ENCODE measurements at regions not wholly inside any gene's neighbourhood (a gene's known extent, or its start where the extent isn't known, plus 50 kb on each side); places are given as distances from the start of the nearest gene placed in this dataset.
"Not testable (repeated sequence)": the region's sequence is repeated elsewhere in the genome, so short reads cannot be mapped to it uniquely, and the experiment has no call there.

DNA sequence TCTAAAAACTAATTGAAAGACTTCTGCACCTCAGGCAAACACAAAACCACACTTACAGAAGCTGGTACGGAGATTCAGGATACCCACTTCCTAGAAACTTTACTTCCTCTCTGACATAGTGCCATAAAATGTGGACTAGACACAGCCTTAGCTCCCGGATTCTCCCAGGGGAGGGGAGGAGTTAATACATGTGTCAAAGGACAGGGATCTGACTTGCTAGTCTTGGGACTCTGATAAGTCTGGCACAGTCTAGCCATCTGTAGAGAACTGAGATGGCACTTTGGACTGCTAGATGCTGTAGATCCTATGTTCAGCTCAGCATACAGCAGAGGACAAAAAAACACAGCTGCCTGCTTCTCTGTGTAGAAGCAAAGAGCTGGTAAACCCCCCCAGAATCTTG, 769.8 kb upstream of the MIR17HG start:
- DNase-seq (no peak), ATAC-seq (ENCODE audit: low read depth in 2 of 2) (no peak)
- Histone ChIP-seq H3K27me3 (ENCODE audit: control insufficient read depth, insufficient read depth, low read length) (no peaks in the 10 kb centered on the region), H3K4me1 (ENCODE audit: control insufficient read depth, insufficient read depth, low read length, poor library complexity, severe bottlenecking) (no peaks in the 10 kb centered on the region), H3K27ac (ENCODE audit: insufficient read depth, low read length, poor library complexity, severe bottlenecking) (no peak overlapping the region), H3K36me3 (ENCODE audit: control insufficient read depth, insufficient read depth, low read length) (no peaks in the 10 kb centered on the region), H3K4me3 (ENCODE audit: low read depth, low read length) (no peak overlapping the region), H3K9me3 (ENCODE audit: control insufficient read depth in 2 of 2, low read length in 2 of 2) (no peaks in the 10 kb centered on the region)
- Mint-ChIP-seq H3K9me3 (peaks cover 2 to 37% (median 9%) of the 10 kb centered on the region in 7 donors), H3K27me3 (no peaks in the 10 kb centered on the region), H3K4me1 (no peaks in the 10 kb centered on the region), H3K36me3 (no peaks in the 10 kb centered on the region), H3K27ac (no peak overlapping the region), H3K4me3 (no peak overlapping the region)

DNA sequence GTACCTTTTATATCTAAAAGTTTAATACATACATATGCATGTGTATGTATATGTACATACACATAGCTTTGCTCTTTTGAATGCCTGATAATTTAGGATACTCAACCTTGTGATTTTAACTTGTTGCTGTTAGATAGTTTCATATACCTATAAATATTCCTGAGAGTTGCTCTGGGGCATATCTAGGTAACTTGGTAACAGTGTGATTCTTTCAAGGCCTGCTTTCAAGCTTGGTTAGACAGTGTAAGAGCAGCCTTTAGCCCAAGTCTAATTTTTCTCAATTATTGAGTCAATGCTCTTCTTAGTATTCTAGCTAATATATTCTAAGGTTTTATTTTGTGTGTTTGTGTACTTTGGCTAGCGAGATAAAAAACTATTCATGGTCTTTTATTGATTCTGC, 762.1 kb upstream of the MIR17HG start:
- no peak for ATAC-seq (ENCODE audit: low read depth in 2 of 2)

DNA sequence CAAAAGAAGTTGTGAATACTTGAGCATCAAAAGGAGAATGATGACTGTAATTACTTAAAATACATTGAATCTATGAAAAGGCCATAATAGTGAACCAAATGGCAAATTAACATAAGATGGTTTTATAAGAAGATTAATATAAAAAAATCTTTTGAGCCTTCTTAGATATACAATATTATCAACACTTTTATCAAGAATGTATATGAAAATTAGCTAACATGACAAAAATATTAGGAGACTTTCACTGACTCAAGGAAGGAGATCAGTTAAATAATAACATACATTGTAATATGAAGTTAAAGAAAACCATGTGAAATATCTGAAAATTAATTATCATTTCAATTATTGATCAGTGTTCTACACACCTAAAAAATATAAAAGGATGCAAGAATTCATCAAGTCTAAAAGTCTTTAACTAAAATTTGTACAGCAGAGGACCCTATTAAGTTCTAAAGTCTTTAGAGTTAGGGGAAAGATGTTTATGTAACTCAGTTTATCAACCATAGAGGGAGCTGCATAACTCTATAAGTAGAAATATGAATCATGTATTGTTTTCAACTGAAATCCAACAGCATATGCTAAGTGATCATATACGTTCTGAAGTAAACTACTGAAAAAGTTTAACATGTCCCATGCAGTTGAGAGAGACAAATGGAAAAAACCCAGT, 756.1 kb upstream of the MIR17HG start:
- no peak overlapping the region for H3K4me3 Mint-ChIP-seq
- DNase-seq (no peak), ATAC-seq (ENCODE audit: low read depth in 2 of 2) (no peak)
- no peaks in the 10 kb centered on the region for H3K4me1 Mint-ChIP-seq
- peaks cover 0 to 22% (median 8%) of the 10 kb centered on the region in 7 donors for H3K9me3 Mint-ChIP-seq
- Histone ChIP-seq H3K36me3 (ENCODE audit: control insufficient read depth, insufficient read depth, low read length) (no peaks in the 10 kb centered on the region), H3K9me3 (ENCODE audit: control insufficient read depth in 2 of 2, low read length in 2 of 2) (peaks cover 2 to 3% of the 10 kb centered on the region in 2 experiments), H3K4me3 (ENCODE audit: low read depth, low read length) (no peak overlapping the region), H3K4me1 (ENCODE audit: control insufficient read depth, insufficient read depth, low read length, poor library complexity, severe bottlenecking) (no peaks in the 10 kb centered on the region), H3K27ac (ENCODE audit: insufficient read depth, low read length, poor library complexity, severe bottlenecking) (no peak overlapping the region), H3K27me3 (ENCODE audit: control insufficient read depth, insufficient read depth, low read length) (no peaks in the 10 kb centered on the region)
- H3K27me3 Mint-ChIP-seq = no peaks in the 10 kb centered on the region
- no peaks in the 10 kb centered on the region for H3K36me3 Mint-ChIP-seq
- no peak overlapping the region for H3K27ac Mint-ChIP-seq

More for the DNA sequence above, 762.1 kb upstream of the MIR17HG start:
- Mint-ChIP-seq H3K4me1 (no peaks in the 10 kb centered on the region), H3K9me3 (peaks cover 0 to 22% (median 8%) of the 10 kb centered on the region in 7 donors), H3K36me3 (no peaks in the 10 kb centered on the region), H3K27me3 (no peaks in the 10 kb centered on the region), H3K4me3 (no peak overlapping the region), H3K27ac (no peak overlapping the region)
- Histone ChIP-seq H3K27me3 (ENCODE audit: control insufficient read depth, insufficient read depth, low read length) (no peaks in the 10 kb centered on the region), H3K36me3 (ENCODE audit: control insufficient read depth, insufficient read depth, low read length) (no peaks in the 10 kb centered on the region), H3K9me3 (ENCODE audit: control insufficient read depth in 2 of 2, low read length in 2 of 2) (peaks cover 0 to 3% of the 10 kb centered on the region in 2 experiments), H3K27ac (ENCODE audit: insufficient read depth, low read length, poor library complexity, severe bottlenecking) (no peak overlapping the region), H3K4me1 (ENCODE audit: control insufficient read depth, insufficient read depth, low read length, poor library complexity, severe bottlenecking) (no peaks in the 10 kb centered on the region), H3K4me3 (ENCODE audit: low read depth, low read length) (no peak overlapping the region)
- DNase-seq = no peak

DNA sequence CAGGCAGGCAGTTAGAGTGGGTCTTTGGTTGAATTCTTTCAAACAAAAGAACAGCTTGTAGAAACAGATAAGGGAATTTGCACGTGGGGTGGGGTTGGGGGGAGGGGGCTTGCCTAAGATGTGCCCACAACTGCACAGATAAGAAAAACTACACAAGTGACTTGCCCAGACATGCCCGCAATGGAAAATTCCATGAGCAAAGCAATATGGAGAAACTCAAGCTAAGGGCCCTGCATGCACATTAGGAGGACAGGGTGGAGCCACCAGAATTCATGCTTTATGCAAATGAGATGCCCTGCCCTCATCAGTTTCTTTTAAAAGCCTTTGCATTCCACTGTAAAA, 755.6 kb upstream of the MIR17HG start:
- peaks cover 2 to 3% of the 10 kb centered on the region in 2 experiments for H3K9me3 ChIP-seq (ENCODE audit: control insufficient read depth in 2 of 2, low read length in 2 of 2)
- H3K36me3 Mint-ChIP-seq = no peaks in the 10 kb centered on the region
- no peak for DNase-seq
- no peaks in the 10 kb centered on the region for H3K4me1 ChIP-seq (ENCODE audit: control insufficient read depth, insufficient read depth, low read length, poor library complexity, severe bottlenecking)
- no peaks in the 10 kb centered on the region for H3K36me3 ChIP-seq (ENCODE audit: control insufficient read depth, insufficient read depth, low read length)
- H3K4me3 Mint-ChIP-seq = no peak overlapping the region
- ATAC-seq (ENCODE audit: low read depth in 2 of 2) = no peak
- no peaks in the 10 kb centered on the region for H3K27me3 ChIP-seq (ENCODE audit: control insufficient read depth, insufficient read depth, low read length)
- no peaks in the 10 kb centered on the region for H3K4me1 Mint-ChIP-seq
- no peak overlapping the region for H3K27ac Mint-ChIP-seq
- H3K4me3 ChIP-seq (ENCODE audit: low read depth, low read length) = no peak overlapping the region
- H3K27me3 Mint-ChIP-seq = no peaks in the 10 kb centered on the region
- H3K9me3 Mint-ChIP-seq = peaks cover 0 to 22% (median 8%) of the 10 kb centered on the region in 7 donors
- no peak overlapping the region for H3K27ac ChIP-seq (ENCODE audit: insufficient read depth, low read length, poor library complexity, severe bottlenecking)

DNA sequence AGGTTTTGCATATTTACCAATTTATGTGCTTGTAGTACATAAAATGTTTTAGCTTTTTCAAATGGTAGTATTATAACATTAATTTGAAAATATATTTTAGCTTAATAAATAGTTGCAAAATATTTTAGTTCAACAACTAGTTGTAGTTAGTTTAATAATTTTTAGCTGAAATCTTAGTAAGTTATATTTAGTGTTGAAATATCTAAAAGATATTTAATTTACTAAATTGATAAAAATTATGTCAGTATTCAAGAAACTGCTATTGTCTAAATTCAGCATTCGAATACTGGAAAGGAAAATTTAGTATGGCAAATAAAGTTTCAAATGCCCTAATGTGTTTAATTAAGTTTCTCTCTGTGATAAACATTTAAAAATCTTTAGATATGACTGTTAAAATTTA, 754.5 kb upstream of the MIR17HG start:
- H3K9me3 Mint-ChIP-seq = peaks cover 0 to 16% (median 3%) of the 10 kb centered on the region in 7 donors
- Histone ChIP-seq H3K4me1 (ENCODE audit: control insufficient read depth, insufficient read depth, low read length, poor library complexity, severe bottlenecking) (no peaks in the 10 kb centered on the region), H3K9me3 (ENCODE audit: control insufficient read depth in 2 of 2, low read length in 2 of 2) (peaks cover under 1 to 2% of the 10 kb centered on the region in 2 experiments), H3K36me3 (ENCODE audit: control insufficient read depth, insufficient read depth, low read length) (no peaks in the 10 kb centered on the region), H3K27ac (ENCODE audit: insufficient read depth, low read length, poor library complexity, severe bottlenecking) (no peak overlapping the region), H3K27me3 (ENCODE audit: control insufficient read depth, insufficient read depth, low read length) (no peaks in the 10 kb centered on the region), H3K4me3 (ENCODE audit: low read depth, low read length) (no peak overlapping the region)
- no peaks in the 10 kb centered on the region for H3K36me3 Mint-ChIP-seq
- DNase-seq (no peak), ATAC-seq (ENCODE audit: low read depth in 2 of 2) (no peak)
- H3K4me3 Mint-ChIP-seq = no peak overlapping the region
- H3K4me1 Mint-ChIP-seq = no peaks in the 10 kb centered on the region
- H3K27ac Mint-ChIP-seq = no peak overlapping the region
- H3K27me3 Mint-ChIP-seq = no peaks in the 10 kb centered on the region

DNA sequence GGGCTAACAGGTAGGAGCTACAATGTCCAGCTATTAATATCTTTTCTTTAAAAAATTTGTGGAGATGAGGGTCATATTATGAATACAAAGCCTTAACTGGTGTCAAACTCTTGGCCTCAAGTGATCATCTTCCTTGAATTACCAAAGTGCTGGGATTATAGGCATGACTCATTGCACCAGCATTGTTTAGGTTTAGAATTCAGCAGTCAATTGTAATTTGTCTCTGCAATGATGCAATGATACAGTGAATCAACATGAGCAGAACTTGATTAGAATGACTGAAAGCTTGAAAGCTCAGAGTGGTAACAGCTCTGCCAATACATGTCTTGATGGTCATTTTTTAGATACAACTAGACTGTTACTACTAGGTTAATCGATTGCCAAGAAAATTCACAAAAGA, 752.8 kb upstream of the MIR17HG start:
- ATAC-seq (ENCODE audit: low read depth in 2 of 2) = no peak
- H3K36me3 Mint-ChIP-seq = no peaks in the 10 kb centered on the region
- Histone ChIP-seq H3K27me3 (ENCODE audit: control insufficient read depth, insufficient read depth, low read length) (no peaks in the 10 kb centered on the region), H3K36me3 (ENCODE audit: control insufficient read depth, insufficient read depth, low read length) (no peaks in the 10 kb centered on the region), H3K4me3 (ENCODE audit: low read depth, low read length) (no peak overlapping the region), H3K9me3 (ENCODE audit: control insufficient read depth in 2 of 2, low read length in 2 of 2) (peaks cover 0 to 2% of the 10 kb centered on the region in 2 experiments), H3K27ac (ENCODE audit: insufficient read depth, low read length, poor library complexity, severe bottlenecking) (no peak overlapping the region), H3K4me1 (ENCODE audit: control insufficient read depth, insufficient read depth, low read length, poor library complexity, severe bottlenecking) (no peaks in the 10 kb centered on the region)
- no peaks in the 10 kb centered on the region for H3K27me3 Mint-ChIP-seq
- H3K9me3 Mint-ChIP-seq = peaks cover 0 to 13% (median 3%) of the 10 kb centered on the region in 7 donors
- H3K4me3 Mint-ChIP-seq = no peak overlapping the region
- no peak for DNase-seq
- H3K27ac Mint-ChIP-seq = no peak overlapping the region
- no peaks in the 10 kb centered on the region for H3K4me1 Mint-ChIP-seq

DNA sequence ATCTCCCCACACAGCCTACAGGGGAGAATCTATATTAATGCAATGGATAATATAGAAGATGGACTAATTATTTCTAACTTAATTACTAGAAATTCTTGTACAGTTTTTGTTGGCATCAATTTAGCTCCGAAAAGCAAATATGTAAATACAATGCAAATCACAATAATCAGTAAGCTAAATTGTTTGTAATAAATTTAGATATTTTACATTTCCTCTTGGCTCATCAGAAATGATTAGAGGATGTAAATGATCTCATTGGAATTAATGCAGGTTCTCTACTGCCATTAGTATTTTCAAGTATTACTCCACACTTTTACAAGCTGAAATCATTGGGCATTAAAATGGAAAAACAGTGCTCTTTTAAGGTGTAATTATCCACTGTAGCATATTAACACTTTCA, 741.8 kb upstream of the MIR17HG start:
- no peak for DNase-seq
- Mint-ChIP-seq H3K36me3 (no peaks in the 10 kb centered on the region), H3K4me3 (no peak overlapping the region), H3K27ac (no peak overlapping the region), H3K27me3 (no peaks in the 10 kb centered on the region), H3K9me3 (peaks cover 0 to 7% (median 4%) of the 10 kb centered on the region in 7 donors), H3K4me1 (no peaks in the 10 kb centered on the region)
- no peak for ATAC-seq (ENCODE audit: low read depth in 2 of 2)
- Histone ChIP-seq H3K4me3 (ENCODE audit: low read depth, low read length) (no peak overlapping the region), H3K27ac (ENCODE audit: insufficient read depth, low read length, poor library complexity, severe bottlenecking) (no peak overlapping the region), H3K9me3 (ENCODE audit: control insufficient read depth in 2 of 2, low read length in 2 of 2) (peaks cover 0 to 1% of the 10 kb centered on the region in 2 experiments), H3K4me1 (ENCODE audit: control insufficient read depth, insufficient read depth, low read length, poor library complexity, severe bottlenecking) (no peaks in the 10 kb centered on the region), H3K36me3 (ENCODE audit: control insufficient read depth, insufficient read depth, low read length) (no peaks in the 10 kb centered on the region), H3K27me3 (ENCODE audit: control insufficient read depth, insufficient read depth, low read length) (no peaks in the 10 kb centered on the region)

DNA sequence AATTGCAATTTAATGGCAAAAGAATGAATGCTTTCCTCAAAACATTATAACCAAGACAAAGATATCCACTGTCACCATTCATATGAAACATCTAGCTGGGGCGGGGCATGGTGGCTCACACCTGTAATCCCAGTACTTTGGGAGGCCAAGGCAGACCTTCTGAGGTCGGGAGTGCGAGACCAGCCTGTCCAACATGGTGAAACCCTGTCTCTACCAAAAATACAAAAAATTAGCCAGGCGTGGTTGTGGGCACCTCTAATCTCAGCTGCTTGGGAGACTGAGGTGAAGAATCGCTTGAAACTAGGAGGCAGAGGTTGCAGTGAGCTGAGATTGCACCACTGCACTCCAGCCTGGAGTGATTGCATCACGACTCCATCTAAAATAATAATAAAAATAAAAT, 740.6 kb upstream of the MIR17HG start:
- not testable (repeated sequence) for H3K9me3 ChIP-seq (ENCODE audit: control insufficient read depth in 2 of 2, low read length in 2 of 2); ATAC-seq (ENCODE audit: low read depth in 2 of 2); H3K4me3 ChIP-seq (ENCODE audit: low read depth, low read length); H3K4me1 Mint-ChIP-seq; H3K36me3 ChIP-seq (ENCODE audit: control insufficient read depth, insufficient read depth, low read length); H3K27ac Mint-ChIP-seq; H3K9me3 Mint-ChIP-seq; H3K36me3 Mint-ChIP-seq; H3K4me3 Mint-ChIP-seq; DNase-seq; H3K27me3 Mint-ChIP-seq; H3K27ac ChIP-seq (ENCODE audit: insufficient read depth, low read length, poor library complexity, severe bottlenecking); H3K4me1 ChIP-seq (ENCODE audit: control insufficient read depth, insufficient read depth, low read length, poor library complexity, severe bottlenecking); H3K27me3 ChIP-seq (ENCODE audit: control insufficient read depth, insufficient read depth, low read length)

Data from CD4-positive, CD25-positive, alpha-beta regulatory T cell (primary cell).